PC-9 (cell line): ENCODE measurements at regions not wholly inside any gene's neighbourhood (a gene's known extent, or its start where the extent isn't known, plus 50 kb on each side); places are given as distances from the start of the nearest gene placed in this dataset.

Source experiments
- BruUV-seq: library from RNA; stranded (reverse); fragments of 400-500 nt; replicated peaks from 2 replicates; lab custom pipeline; 2021; lab: Mats Ljungman, UMichigan
- CTCF ChIA-PET: fragments of 300-600 bp; sonication (Branson Sonifier 250); formaldehyde crosslinking; loops from one replicate; lab custom pipeline; 2022; ENCODE audit warnings: antibody characterized with exemption; lab: Charles Lee
- POLR2A ChIA-PET: fragments of 300-600 bp; sonication (Branson Sonifier 250); formaldehyde crosslinking; loops from one replicate; lab custom pipeline; 2022; ENCODE audit warnings: antibody characterized with exemption; ENCODE audit not compliant: unreplicated experiment; lab: Charles Lee
- DNase-seq, 2 experiments: peaks; one replicate each; pipeline versions ENCODE4 v3.0.0 to v3.0.0-alpha.2; 2015 to 2022; ENCODE audit warnings: mixed read lengths in 1 of 2
- H2AFZ ChIP-seq: fragments of 200-600 bp; sonication (generic); 2 replicates; pipeline ENCODE4 v1.8.1; 2017; ENCODE audit warnings: antibody characterized with exemption
- H3F3A ChIP-seq: fragments of 200-600 bp; sonication (generic); 2 replicates; pipeline ENCODE4 v1.8.1; 2017; ENCODE audit warnings: antibody characterized with exemption, mild to moderate bottlenecking, low read depth; ENCODE audit not compliant: insufficient read depth
- H3K27ac ChIP-seq: fragments of 200-600 bp; sonication (generic); 2 replicates; pipeline ENCODE4 v1.6.1; 2016; ENCODE audit warnings: mixed run types
- H3K27me3 ChIP-seq: fragments of 200-600 bp; sonication (generic); 2 replicates; pipeline ENCODE4 v1.6.1; 2016; ENCODE audit warnings: low read depth, mixed run types; ENCODE audit not compliant: insufficient read depth
- H3K36me3 ChIP-seq: fragments of 200-600 bp; sonication (generic); 2 replicates; pipeline ENCODE4 v1.6.1; 2016; ENCODE audit warnings: low read depth, mixed run types
- H3K4me1 ChIP-seq: fragments of 200-600 bp; sonication (generic); replicated peaks from 2 replicates; pipeline ENCODE4 v1.6.1; 2016; ENCODE audit warnings: mixed run types; ENCODE audit not compliant: insufficient read depth
- H3K4me2 ChIP-seq: fragments of 200-600 bp; sonication (generic); 2 replicates; pipeline ENCODE4 v1.6.1; 2017; ENCODE audit warnings: mixed run types
- H3K4me3 ChIP-seq: fragments of 200-600 bp; sonication (generic); 2 replicates; pipeline ENCODE4 v1.6.1; 2016; ENCODE audit warnings: mixed run types
- H3K79me2 ChIP-seq: fragments of 200-600 bp; sonication (generic); 2 replicates; pipeline ENCODE4 v1.6.1; 2017; ENCODE audit warnings: low read depth, mixed run types
- H3K9me2 ChIP-seq: fragments of 200-600 bp; sonication (generic); 2 replicates; pipeline ENCODE4 v1.8.1; 2017; ENCODE audit warnings: mild to moderate bottlenecking; ENCODE audit not compliant: insufficient read depth
- H3K9me3 ChIP-seq: fragments of 200-600 bp; sonication (generic); 2 replicates; pipeline ENCODE4 v1.8.1; 2016; ENCODE audit warnings: low read depth; ENCODE audit not compliant: insufficient read depth
- H4K20me1 ChIP-seq: fragments of 200-600 bp; sonication (generic); 2 replicates; pipeline ENCODE4 v1.8.1; 2017; ENCODE audit not compliant: insufficient read depth
- CTCF ChIP-seq: fragments of 200-600 bp; sonication (generic); conservative IDR thresholded peaks from 2 replicates; pipeline ENCODE4 v1.6.1; 2017; ENCODE audit warnings: mixed run types, antibody characterized with exemption, mild to moderate bottlenecking, moderate library complexity
- EZH2 ChIP-seq: fragments of 200-600 bp; sonication (generic); IDR thresholded peaks from 2 replicates; pipeline ENCODE4 v1.8.0; 2017; ENCODE audit warnings: antibody characterized with exemption, low read depth
- intact Hi-C: fragments of 100-400 bp; cut with micrococcal nuclease; formaldehyde crosslinking; loops from one replicate; pipeline ENCODE4 v1.10.0; 2022; ENCODE audit not compliant: unreplicated experiment

- Histone ChIP-seq H3K36me3 (no peaks in the 10 kb centered on the region), H3K79me2 (no peaks in the 10 kb centered on the region), H3K9me3 (no peaks in the 10 kb centered on the region), H3K27ac (no peak overlapping the region), H2AFZ (no peak overlapping the region), H4K20me1 (no peaks in the 10 kb centered on the region; the same call in 1 of the 2 replicates), H3K4me3 (no peak overlapping the region), H3F3A (no peaks in the 10 kb centered on the region), H3K9me2 (no peaks in the 10 kb centered on the region), H3K4me1 (no peaks in the 10 kb centered on the region), H3K4me2 (no peak overlapping the region), H3K27me3 (peaks cover 9% of the 10 kb centered on the region; the same call in 1 of the 2 replicates)
- ChIA-PET POLR2A (no interaction called here), CTCF (no interaction called here)
- DNase-seq = no peak
- TF ChIP-seq EZH2 (no peak), CTCF (no peak)
- intact Hi-C loops = no loop called here
- no TSS peak for BruUV-seq
These were observed 272.3 kb upstream of the ARRDC4 start for GRCh38 chr15:97688177-97688576.

GRCh38 chr15:97688886-97689285, 271.6 kb upstream of the ARRDC4 start:
- intact Hi-C loops = no loop called here
- Histone ChIP-seq H3K4me2 (no peak overlapping the region), H3K4me3 (no peak overlapping the region), H3K27me3 (peaks cover 9% of the 10 kb centered on the region; the same call in 1 of the 2 replicates), H3F3A (no peaks in the 10 kb centered on the region), H4K20me1 (no peaks in the 10 kb centered on the region; the same call in 1 of the 2 replicates), H3K36me3 (no peaks in the 10 kb centered on the region), H3K79me2 (no peaks in the 10 kb centered on the region), H3K9me3 (no peaks in the 10 kb centered on the region), H2AFZ (no peak overlapping the region), H3K4me1 (no peaks in the 10 kb centered on the region), H3K9me2 (no peaks in the 10 kb centered on the region), H3K27ac (no peak overlapping the region)
- no peak for DNase-seq
- BruUV-seq = no TSS peak
- ChIA-PET POLR2A (no interaction called here), CTCF (no interaction called here)
- TF ChIP-seq EZH2 = no peak
- TF ChIP-seq CTCF = no peak

- Histone ChIP-seq H4K20me1 (no peaks in the 10 kb centered on the region; the same call in 1 of the 2 replicates), H3K27me3 (peaks cover 3% of the 10 kb centered on the region; the same call in 1 of the 2 replicates), H3F3A (no peaks in the 10 kb centered on the region), H3K9me3 (no peaks in the 10 kb centered on the region), H3K36me3 (no peaks in the 10 kb centered on the region), H3K27ac (no peak overlapping the region), H3K9me2 (no peaks in the 10 kb centered on the region), H3K79me2 (no peaks in the 10 kb centered on the region), H3K4me1 (no peaks in the 10 kb centered on the region), H2AFZ (no peak overlapping the region), H3K4me2 (no peak overlapping the region), H3K4me3 (no peak overlapping the region)
- POLR2A ChIA-PET = no interaction called here
- no TSS peak for BruUV-seq
- TF ChIP-seq CTCF = no peak
- TF ChIP-seq EZH2 = no peak
- CTCF ChIA-PET = no interaction called here
- DNase-seq = no peak
- intact Hi-C loops = no loop called here
These were observed 269.4 kb upstream of the ARRDC4 start for GRCh38 chr15:97691078-97691477.
